Adrenal gland (tissue), 9 donors: ENCODE measurements at regions not wholly inside any gene's neighbourhood (a gene's known extent, or its start where the extent isn't known, plus 50 kb on each side); places are given as distances from the start of the nearest gene placed in this dataset.

Source experiments
- DNase-seq, 7 donors: peaks; one replicate each; pipeline ENCODE4 v3.0.0-alpha.2; 2019 to 2020
- H3K27ac ChIP-seq, 5 donors: fragments of 200-600 bp; sonication (generic) in 4 of 5; 1 replicate in 3 of 5; 2 replicates in 2 of 5; pipeline versions ENCODE4 v1.5.1 to v1.8.0; 2016 to 2020; ENCODE audit warnings: mild to moderate bottlenecking in 1 of 5
- H3K27me3 ChIP-seq: fragments of 200-600 bp; 2 replicates; pipeline ENCODE4 v1.8.0; 2021
- H3K36me3 ChIP-seq, 2 donors: fragments of 200-600 bp; replicated peaks in 1 of 2; 1 replicate in 1 of 2; 2 replicates in 1 of 2; pipeline versions ENCODE4 v1.5.1 to v1.8.0; 2018 to 2022
- H3K4me1 ChIP-seq, 2 donors: fragments of 200-600 bp; replicated peaks in 1 of 2; 1 replicate in 1 of 2; 2 replicates in 1 of 2; pipeline versions ENCODE4 v1.5.1 to v1.8.0; 2018 to 2021
- H3K4me3 ChIP-seq, 4 donors: fragments of 200-600 bp; sonication (generic) in 3 of 4; one replicate each; pipeline ENCODE4 v1.5.1; 2016 to 2018
- H3K9me3 ChIP-seq, 3 donors: fragments of 200-600 bp; sonication (generic) in 1 of 3; replicated peaks in 1 of 3; 1 replicate in 2 of 3; 2 replicates in 1 of 3; pipeline versions ENCODE4 v1.5.1 to v1.8.0; 2016 to 2021
- POLR2A ChIP-seq, 2 donors: fragments of 450-650 bp; IDR thresholded peaks; one replicate each; pipeline ENCODE4 v1.6.1; 2017; ENCODE audit warnings: antibody characterized with exemption in 2 of 2, mild to moderate bottlenecking in 2 of 2, moderate library complexity in 1 of 2
- WGBS, 4 donors: extraction: QIAGEN DNeasy Blood & Tissue Kit in 2 of 4; methylation state at CpG; one replicate each; pipeline versions ENCODE4 v1.1.5 to v1.1.7; 2013 to 2017; 5-methylcytosine and 5-hydroxymethylcytosine counted together
- intact Hi-C, 2 donors: fragments of 100-400 bp; cut with DNase I; formaldehyde crosslinking; loops; one replicate each; pipeline versions ENCODE4 v1.14.1 to v1.15.0; 2022 to 2023
- TF ChIP-seq, protein P1 (sequence below), 6 experiments: fragments of 450-650 bp in 4 of 6; fragments of 200-600 bp in 2 of 6; sonication (generic) in 1 of 6; IDR thresholded peaks; 1 replicate in 5 of 6; 2 replicates in 1 of 6; pipeline versions ENCODE4 v1.5.1 to v1.8.0; 2016 to 2021; ENCODE audit warnings: antibody characterized with exemption in 6 of 6, mild to moderate bottlenecking in 2 of 6, moderate library complexity in 1 of 6
- donor health status: healthy with polysubstance abuse.
- donor health status: Bipolar disorder and iron deficiency.
- donor health status: DM: yes; HTN: yes; CAD: no.
- donor health status: DM: no; HTN: no; CAD: no.
- donor health status: DM: no; HTN: no; CAD: no.

DNA sequence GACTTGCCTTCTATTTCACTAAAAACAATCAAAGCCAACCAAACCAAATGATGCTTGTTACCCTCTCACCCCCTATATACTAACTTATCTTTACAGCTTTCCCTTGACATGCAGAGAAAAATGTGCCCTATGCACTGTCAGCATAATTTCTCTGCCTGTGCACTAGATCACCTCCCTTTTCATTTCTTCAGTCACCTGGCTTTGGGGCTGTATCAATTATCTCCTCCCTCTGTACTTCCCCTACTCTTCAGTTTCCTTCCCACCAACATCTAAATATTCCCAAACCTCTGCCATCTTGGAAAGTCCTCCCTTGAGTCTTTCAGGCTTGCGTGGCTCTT lies 103.5 kb upstream of the TAPT1 start:
- no peak overlapping the region for H3K27ac ChIP-seq
- no peaks in the 10 kb centered on the region for H3K9me3 ChIP-seq
- H3K4me1 ChIP-seq, result no peaks in the 10 kb centered on the region
- WGBS, 4 donors, result 76 to 81% (median 79%) methylated on average over 1 of the region's 1 CpG
- intact Hi-C loops, result no loop called here
- H3K36me3 ChIP-seq, result no peaks in the 10 kb centered on the region
- H3K27me3 ChIP-seq, result no peaks in the 10 kb centered on the region
- H3K4me3 ChIP-seq, result no peak overlapping the region
- TF ChIP-seq, protein P1, sequence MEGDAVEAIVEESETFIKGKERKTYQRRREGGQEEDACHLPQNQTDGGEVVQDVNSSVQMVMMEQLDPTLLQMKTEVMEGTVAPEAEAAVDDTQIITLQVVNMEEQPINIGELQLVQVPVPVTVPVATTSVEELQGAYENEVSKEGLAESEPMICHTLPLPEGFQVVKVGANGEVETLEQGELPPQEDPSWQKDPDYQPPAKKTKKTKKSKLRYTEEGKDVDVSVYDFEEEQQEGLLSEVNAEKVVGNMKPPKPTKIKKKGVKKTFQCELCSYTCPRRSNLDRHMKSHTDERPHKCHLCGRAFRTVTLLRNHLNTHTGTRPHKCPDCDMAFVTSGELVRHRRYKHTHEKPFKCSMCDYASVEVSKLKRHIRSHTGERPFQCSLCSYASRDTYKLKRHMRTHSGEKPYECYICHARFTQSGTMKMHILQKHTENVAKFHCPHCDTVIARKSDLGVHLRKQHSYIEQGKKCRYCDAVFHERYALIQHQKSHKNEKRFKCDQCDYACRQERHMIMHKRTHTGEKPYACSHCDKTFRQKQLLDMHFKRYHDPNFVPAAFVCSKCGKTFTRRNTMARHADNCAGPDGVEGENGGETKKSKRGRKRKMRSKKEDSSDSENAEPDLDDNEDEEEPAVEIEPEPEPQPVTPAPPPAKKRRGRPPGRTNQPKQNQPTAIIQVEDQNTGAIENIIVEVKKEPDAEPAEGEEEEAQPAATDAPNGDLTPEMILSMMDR (IDR thresholded peaks at IDR 0.05), result no peak
- TF ChIP-seq POLR2A (IDR thresholded peaks at IDR 0.05), result no peak
- DNase-seq, result no peak

DNA sequence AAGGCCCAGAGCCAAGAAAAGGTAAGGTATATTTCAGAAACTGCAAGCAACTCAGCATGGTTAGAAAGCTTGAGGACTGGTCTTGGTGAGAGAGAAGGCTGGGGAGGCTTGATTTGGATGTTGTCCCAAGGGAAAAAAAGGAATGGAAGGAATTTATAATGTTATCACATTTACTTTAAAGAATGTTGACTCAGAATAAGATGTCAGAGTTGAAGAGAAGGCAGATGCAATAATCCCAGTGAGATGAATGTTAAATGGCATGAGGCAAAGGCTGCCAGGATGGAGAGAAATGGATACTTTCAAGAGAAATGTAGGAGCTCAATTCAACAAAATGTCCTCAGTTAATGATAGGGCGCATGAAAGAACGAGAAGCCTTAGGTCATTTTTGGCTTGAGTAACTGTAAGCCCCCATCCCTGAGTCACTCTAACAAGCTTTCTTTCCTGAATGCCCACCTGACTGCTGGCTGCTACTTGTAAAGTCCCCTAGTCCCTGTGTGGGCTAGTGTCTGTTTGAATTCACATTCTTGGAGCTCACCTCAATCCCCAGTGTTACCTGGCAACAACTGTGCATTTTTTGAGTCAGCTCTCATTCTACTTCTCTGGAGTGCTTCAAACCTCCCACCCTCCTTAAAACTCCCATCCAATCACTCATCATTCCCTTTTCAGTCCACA lies 103.0 kb upstream of the TAPT1 start:
- Histone ChIP-seq H3K9me3 (no peaks in the 10 kb centered on the region), H3K27me3 (no peaks in the 10 kb centered on the region), H3K27ac (no peak overlapping the region), H3K4me3 (no peak overlapping the region), H3K4me1 (no peaks in the 10 kb centered on the region), H3K36me3 (no peaks in the 10 kb centered on the region)
- TF ChIP-seq POLR2A (IDR thresholded peaks at IDR 0.05), result no peak
- TF ChIP-seq, protein P1 (IDR thresholded peaks at IDR 0.05), result no peak
- DNase-seq, result no peak
- intact Hi-C loops, result no loop called here
- WGBS, 4 donors, result 64 to 92% (median 77%) methylated on average over 2 of the region's 2 CpGs

DNA sequence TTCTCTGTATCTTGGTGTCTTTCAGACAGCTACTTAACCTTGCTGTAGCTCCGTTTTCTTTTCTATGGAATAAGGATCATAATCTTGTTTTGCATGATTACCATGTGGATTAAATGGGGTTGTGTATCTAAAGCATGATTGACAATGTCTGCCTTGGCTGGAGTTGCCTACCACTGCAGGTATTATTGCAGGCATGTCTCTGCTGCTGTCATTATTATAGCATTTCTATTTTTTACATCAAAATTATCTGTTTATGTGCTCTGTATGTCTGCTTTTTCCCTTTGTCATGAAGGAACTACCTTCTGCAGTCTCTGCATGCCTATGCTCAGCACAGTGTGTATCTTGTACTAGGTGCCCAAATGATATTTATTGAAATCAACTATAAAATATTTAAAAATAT lies 95.9 kb upstream of the TAPT1 start:
- WGBS, 4 donors, result 28 to 79% (median 51%) methylated on average over 1 of the region's 1 CpG
- intact Hi-C loops, result no loop called here
- DNase-seq, result no peak

DNA sequence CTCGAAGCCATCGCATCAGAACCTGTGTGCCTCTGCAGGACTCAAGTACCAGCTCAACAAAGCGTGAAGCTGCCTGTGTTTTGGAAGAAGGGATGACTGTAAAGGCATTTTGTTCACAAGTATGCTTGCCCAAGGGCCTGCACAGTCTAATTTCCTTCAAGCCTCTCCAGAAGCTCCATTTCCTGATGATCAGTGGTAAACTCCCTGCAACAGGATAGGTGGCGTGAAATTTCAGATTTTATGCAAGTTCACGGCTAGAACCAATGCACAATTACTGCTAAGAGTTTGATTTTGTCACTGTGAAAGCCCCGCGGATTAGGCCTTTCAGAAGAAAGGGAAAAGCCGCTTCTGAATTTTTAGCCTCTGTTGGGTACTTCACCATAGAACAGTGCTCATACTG lies 89.2 kb upstream of the TAPT1 start:
- TF ChIP-seq, protein P1 (IDR thresholded peaks at IDR 0.05), result no peak
- TF ChIP-seq POLR2A (IDR thresholded peaks at IDR 0.05), result no peak

More for the DNA sequence above, 95.9 kb upstream of the TAPT1 start:
- no peak overlapping the region for H3K4me3 ChIP-seq
- no peak overlapping the region for H3K27ac ChIP-seq
- no peaks in the 10 kb centered on the region for H3K27me3 ChIP-seq
- H3K36me3 ChIP-seq, result no peaks in the 10 kb centered on the region
- H3K9me3 ChIP-seq, result no peaks in the 10 kb centered on the region
- H3K4me1 ChIP-seq, result no peaks in the 10 kb centered on the region
- no peak for TF ChIP-seq POLR2A (IDR thresholded peaks at IDR 0.05)
- TF ChIP-seq, protein P1 (IDR thresholded peaks at IDR 0.05), result no peak

More for the DNA sequence above, 89.2 kb upstream of the TAPT1 start:
- no peaks in the 10 kb centered on the region for H3K4me1 ChIP-seq
- H3K4me3 ChIP-seq, result no peak overlapping the region
- no peak for DNase-seq
- no peak overlapping the region for H3K27ac ChIP-seq
- H3K36me3 ChIP-seq, result no peaks in the 10 kb centered on the region
- no peaks in the 10 kb centered on the region for H3K27me3 ChIP-seq
- intact Hi-C loops, result no loop called here
- 91 to 96% (median 93%) methylated on average over 8 of the region's 8 CpGs for WGBS, 4 donors
- no peaks in the 10 kb centered on the region for H3K9me3 ChIP-seq
